ENCODE measurements at regions not wholly inside any gene's neighbourhood (a gene's known extent, or its start where the extent isn't known, plus 50 kb on each side); places are given as distances from the start of the nearest gene placed in this dataset.
A peak's percentile ranks its signal among the peaks of the same experiment; 100 is the strongest.

- DNase-seq (ENCODE audit: low read depth, low spot score) = no peak
- H3K36me3 ChIP-seq (ENCODE audit: control insufficient read depth, insufficient read depth, low read length) = no peaks in the 10 kb centered on the region
- no CpG with 5 or more reads among the region's 5 CpGs for WGBS (ENCODE audit: insufficient coverage, insufficient read length)
- no peak overlapping the region for H3K4me3 ChIP-seq (ENCODE audit: low read length)
- H3K27me3 ChIP-seq (ENCODE audit: control insufficient read depth, insufficient read depth, low read length) = no peaks in the 10 kb centered on the region
- no peaks in the 10 kb centered on the region for H3K4me1 ChIP-seq (ENCODE audit: control insufficient read depth, insufficient read depth, low read length)
- H3K27ac ChIP-seq (ENCODE audit: low read length) = no peak overlapping the region
- no peaks in the 10 kb centered on the region for H3K9me3 ChIP-seq (ENCODE audit: control insufficient read depth, insufficient read depth, low read length)
Measured at GRCh38 chr5:77157732-77158532, 52.5 kb upstream of the PDE8B start.

DNA sequence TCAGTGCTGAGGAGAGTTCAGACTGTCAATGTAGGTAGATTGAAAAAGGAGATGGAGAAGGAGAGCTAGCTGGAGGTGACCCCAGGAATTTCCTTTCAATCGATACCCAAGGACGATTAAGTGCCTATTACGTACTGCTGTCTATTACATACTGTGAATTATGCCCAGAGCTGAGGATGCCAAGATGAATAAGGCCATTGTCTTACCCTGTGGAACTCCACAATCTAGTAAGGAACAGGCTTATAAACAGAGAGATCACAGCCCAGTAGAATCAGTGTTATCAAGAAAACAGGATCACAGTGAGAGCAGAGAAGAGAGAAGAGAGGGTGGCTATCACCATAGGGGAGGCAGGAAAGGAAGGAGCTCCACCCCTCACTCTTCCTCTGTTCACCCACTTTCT lies 54.1 kb upstream of the PDE8B start:
- Histone ChIP-seq H3K9me3 (ENCODE audit: control insufficient read depth, insufficient read depth, low read length) (no peaks in the 10 kb centered on the region), H3K4me3 (ENCODE audit: low read length) (no peak overlapping the region), H3K4me1 (ENCODE audit: control insufficient read depth, insufficient read depth, low read length) (no peaks in the 10 kb centered on the region), H3K27me3 (ENCODE audit: control insufficient read depth, insufficient read depth, low read length) (no peaks in the 10 kb centered on the region), H3K36me3 (ENCODE audit: control insufficient read depth, insufficient read depth, low read length) (no peaks in the 10 kb centered on the region), H3K27ac (ENCODE audit: low read length) (no peak overlapping the region)
- DNase-seq (ENCODE audit: low read depth, low spot score) = no peak
- WGBS (ENCODE audit: insufficient coverage, insufficient read length) = no CpG with 5 or more reads among the region's 3 CpGs

DNA sequence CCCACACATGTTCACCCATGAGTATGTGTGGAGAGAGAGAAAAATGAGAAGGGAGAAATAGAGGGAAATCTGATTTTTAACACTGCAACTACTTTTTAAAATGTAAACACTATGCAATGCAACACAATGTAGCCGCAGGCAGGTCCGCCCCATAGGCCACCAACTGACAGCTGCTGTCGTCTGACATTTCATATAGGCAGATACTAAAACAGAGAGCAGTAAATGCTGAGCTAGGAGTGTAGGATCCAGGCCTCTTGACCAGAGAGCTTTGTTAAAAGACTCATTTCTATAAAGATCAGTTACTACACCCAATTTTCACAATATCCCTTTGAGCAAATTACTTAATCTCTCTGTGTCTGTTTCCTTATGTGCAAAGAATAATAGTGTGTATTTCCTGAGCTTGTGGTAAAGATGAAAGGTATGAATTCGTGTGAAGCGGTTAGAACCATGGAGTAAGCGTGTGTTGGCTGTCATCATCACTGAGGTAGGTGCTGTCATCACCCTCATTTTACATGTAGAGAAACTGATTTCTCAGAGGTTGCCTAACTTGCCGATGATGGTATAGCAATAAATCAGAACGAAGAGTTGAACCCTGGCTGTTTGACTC lies 55.2 kb upstream of the PDE8B start:
- Histone ChIP-seq H3K4me3 (ENCODE audit: low read length) (no peak overlapping the region), H3K9me3 (ENCODE audit: control insufficient read depth, insufficient read depth, low read length) (no peaks in the 10 kb centered on the region), H3K27ac (ENCODE audit: low read length) (no peak overlapping the region), H3K27me3 (ENCODE audit: control insufficient read depth, insufficient read depth, low read length) (no peaks in the 10 kb centered on the region), H3K4me1 (ENCODE audit: control insufficient read depth, insufficient read depth, low read length) (no peaks in the 10 kb centered on the region), H3K36me3 (ENCODE audit: control insufficient read depth, insufficient read depth, low read length) (no peaks in the 10 kb centered on the region)
- DNase-seq (ENCODE audit: low read depth, low spot score) = no peak
- 100% methylated on average over 3 of the region's 8 CpGs for WGBS (ENCODE audit: insufficient coverage, insufficient read length)

GRCh38 chr5:77152441-77152840 lies 58.0 kb upstream of the PDE8B start:
- no peaks in the 10 kb centered on the region for H3K27me3 ChIP-seq (ENCODE audit: control insufficient read depth, insufficient read depth, low read length)
- no CpG with 5 or more reads among the region's 8 CpGs for WGBS (ENCODE audit: insufficient coverage, insufficient read length)

GRCh38 chr5:77151501-77151900 lies 59.0 kb upstream of the PDE8B start:
- H3K4me3 ChIP-seq (ENCODE audit: low read length) = no peak overlapping the region
- no peak overlapping the region for H3K27ac ChIP-seq (ENCODE audit: low read length)
- DNase-seq (ENCODE audit: low read depth, low spot score) = no peak
- no peaks in the 10 kb centered on the region for H3K36me3 ChIP-seq (ENCODE audit: control insufficient read depth, insufficient read depth, low read length)
- no peaks in the 10 kb centered on the region for H3K9me3 ChIP-seq (ENCODE audit: control insufficient read depth, insufficient read depth, low read length)
- WGBS (ENCODE audit: insufficient coverage, insufficient read length) = no CpG with 5 or more reads among the region's 1 CpG
- H3K27me3 ChIP-seq (ENCODE audit: control insufficient read depth, insufficient read depth, low read length) = no peaks in the 10 kb centered on the region
- H3K4me1 ChIP-seq (ENCODE audit: control insufficient read depth, insufficient read depth, low read length) = no peaks in the 10 kb centered on the region

More at GRCh38 chr5:77152441-77152840, 58.0 kb upstream of the PDE8B start:
- no peak for DNase-seq (ENCODE audit: low read depth, low spot score)
- Histone ChIP-seq H3K36me3 (ENCODE audit: control insufficient read depth, insufficient read depth, low read length) (no peaks in the 10 kb centered on the region), H3K4me3 (ENCODE audit: low read length) (no peak overlapping the region), H3K9me3 (ENCODE audit: control insufficient read depth, insufficient read depth, low read length) (no peaks in the 10 kb centered on the region), H3K27ac (ENCODE audit: low read length) (no peak overlapping the region), H3K4me1 (ENCODE audit: control insufficient read depth, insufficient read depth, low read length) (no peaks in the 10 kb centered on the region)

DNA sequence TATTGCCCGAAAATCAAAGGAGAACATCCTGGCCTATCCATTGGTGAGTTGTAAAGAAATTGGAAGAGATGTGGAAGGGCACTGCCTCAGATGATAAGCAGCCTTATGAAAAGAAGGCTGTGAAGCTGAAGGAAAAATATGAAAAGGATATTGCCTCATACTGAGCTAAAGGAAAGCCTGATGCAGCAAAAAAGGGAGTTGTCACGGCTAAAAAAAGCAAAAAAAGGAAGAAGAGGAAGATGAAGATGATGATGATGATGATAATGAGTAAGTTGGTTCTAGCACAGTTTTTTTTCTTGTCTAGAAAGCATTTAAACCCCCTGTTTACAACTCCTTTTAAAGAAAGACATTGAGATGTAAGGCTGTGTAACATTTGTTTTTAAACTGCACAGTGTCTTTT lies 59.8 kb upstream of the ZBED3 start:
- H3K4me1 ChIP-seq (ENCODE audit: control insufficient read depth, insufficient read depth, low read length) = no peaks in the 10 kb centered on the region
- no peaks in the 10 kb centered on the region for H3K36me3 ChIP-seq (ENCODE audit: control insufficient read depth, insufficient read depth, low read length)
- no peaks in the 10 kb centered on the region for H3K9me3 ChIP-seq (ENCODE audit: control insufficient read depth, insufficient read depth, low read length)
- no peak overlapping the region for H3K4me3 ChIP-seq (ENCODE audit: low read length)
- H3K27ac ChIP-seq (ENCODE audit: low read length) = no peak overlapping the region
- no peaks in the 10 kb centered on the region for H3K27me3 ChIP-seq (ENCODE audit: control insufficient read depth, insufficient read depth, low read length)
- no peak for DNase-seq (ENCODE audit: low read depth, low spot score)
- no CpG with 5 or more reads among the region's 2 CpGs for WGBS (ENCODE audit: insufficient coverage, insufficient read length)

- no CpG with 5 or more reads among the region's 1 CpG for WGBS (ENCODE audit: insufficient coverage, insufficient read length)
Measured at GRCh38 chr5:77145666-77146065, 58.6 kb upstream of the ZBED3 start.

GRCh38 chr5:77144837-77145139 lies 57.7 kb upstream of the ZBED3 start:
- no peak for DNase-seq (ENCODE audit: low read depth, low spot score)
- H3K36me3 ChIP-seq (ENCODE audit: control insufficient read depth, insufficient read depth, low read length) = no peaks in the 10 kb centered on the region
- no peaks in the 10 kb centered on the region for H3K27me3 ChIP-seq (ENCODE audit: control insufficient read depth, insufficient read depth, low read length)
- no peaks in the 10 kb centered on the region for H3K4me1 ChIP-seq (ENCODE audit: control insufficient read depth, insufficient read depth, low read length)
- 100% methylated on average over 1 of the region's 1 CpG for WGBS (ENCODE audit: insufficient coverage, insufficient read length)
- H3K9me3 ChIP-seq (ENCODE audit: control insufficient read depth, insufficient read depth, low read length) = no peaks in the 10 kb centered on the region
- no peak overlapping the region for H3K27ac ChIP-seq (ENCODE audit: low read length)
- H3K4me3 ChIP-seq (ENCODE audit: low read length) = no peak overlapping the region

More at GRCh38 chr5:77145666-77146065, 58.6 kb upstream of the ZBED3 start:
- H3K9me3 ChIP-seq (ENCODE audit: control insufficient read depth, insufficient read depth, low read length) = no peaks in the 10 kb centered on the region
- no peak overlapping the region for H3K27ac ChIP-seq (ENCODE audit: low read length)
- H3K4me3 ChIP-seq (ENCODE audit: low read length) = no peak overlapping the region
- H3K36me3 ChIP-seq (ENCODE audit: control insufficient read depth, insufficient read depth, low read length) = no peaks in the 10 kb centered on the region
- DNase-seq (ENCODE audit: low read depth, low spot score) = no peak
- H3K27me3 ChIP-seq (ENCODE audit: control insufficient read depth, insufficient read depth, low read length) = no peaks in the 10 kb centered on the region
- no peaks in the 10 kb centered on the region for H3K4me1 ChIP-seq (ENCODE audit: control insufficient read depth, insufficient read depth, low read length)

- DNase-seq (ENCODE audit: low read depth, low spot score) = peak; percentile 18
- Histone ChIP-seq H3K27me3 (ENCODE audit: control insufficient read depth, insufficient read depth, low read length) (no peaks in the 10 kb centered on the region), H3K9me3 (ENCODE audit: control insufficient read depth, insufficient read depth, low read length) (no peaks in the 10 kb centered on the region), H3K4me3 (ENCODE audit: low read length) (no peak overlapping the region), H3K27ac (ENCODE audit: low read length) (no peak overlapping the region), H3K4me1 (ENCODE audit: control insufficient read depth, insufficient read depth, low read length) (no peaks in the 10 kb centered on the region), H3K36me3 (ENCODE audit: control insufficient read depth, insufficient read depth, low read length) (no peaks in the 10 kb centered on the region)
- no CpG with 5 or more reads among the region's 14 CpGs for WGBS (ENCODE audit: insufficient coverage, insufficient read length)
Measured at GRCh38 chr5:77143998-77144836, 57.1 kb upstream of the ZBED3 start.

GRCh38 chr5:77140350-77140749 lies 53.3 kb upstream of the ZBED3 start:
- H3K27me3 ChIP-seq (ENCODE audit: control insufficient read depth, insufficient read depth, low read length) = no peaks in the 10 kb centered on the region
- H3K27ac ChIP-seq (ENCODE audit: low read length) = no peak overlapping the region
- H3K4me1 ChIP-seq (ENCODE audit: control insufficient read depth, insufficient read depth, low read length) = no peaks in the 10 kb centered on the region
- no peaks in the 10 kb centered on the region for H3K36me3 ChIP-seq (ENCODE audit: control insufficient read depth, insufficient read depth, low read length)
- H3K4me3 ChIP-seq (ENCODE audit: low read length) = no peak overlapping the region
- H3K9me3 ChIP-seq (ENCODE audit: control insufficient read depth, insufficient read depth, low read length) = no peaks in the 10 kb centered on the region
- no peak for DNase-seq (ENCODE audit: low read depth, low spot score)

All from iPS DF 6.9 (cell line).